ENCODE measurements at regions not wholly inside any gene's neighbourhood (a gene's known extent, or its start where the extent isn't known, plus 50 kb on each side); places are given as distances from the start of the nearest gene placed in this dataset.

DNA sequence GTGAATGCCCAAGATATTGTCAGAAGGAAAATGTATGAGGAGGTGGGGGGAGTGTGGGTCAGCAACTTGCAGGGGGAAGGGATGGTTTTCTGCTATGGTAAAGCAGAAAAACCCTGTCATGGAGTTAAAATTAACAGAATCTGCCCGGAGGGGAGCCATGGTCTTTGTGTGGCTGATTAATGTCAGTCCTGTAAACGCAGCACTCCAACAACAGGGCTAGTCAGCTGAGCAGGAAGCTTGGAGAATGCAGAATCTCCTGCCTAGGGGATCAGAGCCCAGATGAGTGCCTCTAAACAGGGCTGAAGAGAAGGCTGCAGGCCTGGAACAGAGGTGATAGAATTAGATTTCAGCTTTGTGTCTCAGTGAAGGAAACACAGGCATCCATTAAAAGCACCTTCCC is 140.9 kb upstream of the MTNR1B start:
- POLR2A ChIA-PET: no interaction called here
- H3K4me3 ChIP-seq (ENCODE audit: low read depth, low read length): no peak overlapping the region
- CTCF ChIA-PET: no interaction called here
- DNase-seq (ENCODE audit: low read depth, low spot score): no peak
- TF ChIP-seq CTCF (IDR thresholded peaks at IDR 0.05; ENCODE audit: insufficient read depth, low read length, missing control alignments): no peak

- H3K4me3 ChIP-seq (ENCODE audit: low read depth, low read length): no peak overlapping the region
- POLR2A ChIA-PET: no interaction called here
- no peak for DNase-seq (ENCODE audit: low read depth, low spot score)
- TF ChIP-seq CTCF (IDR thresholded peaks at IDR 0.05; ENCODE audit: insufficient read depth, low read length, missing control alignments): no peak
- CTCF ChIA-PET: no interaction called here
Measured at GRCh38 chr11:92829121-92829520, 140.3 kb upstream of the MTNR1B start.

DNA sequence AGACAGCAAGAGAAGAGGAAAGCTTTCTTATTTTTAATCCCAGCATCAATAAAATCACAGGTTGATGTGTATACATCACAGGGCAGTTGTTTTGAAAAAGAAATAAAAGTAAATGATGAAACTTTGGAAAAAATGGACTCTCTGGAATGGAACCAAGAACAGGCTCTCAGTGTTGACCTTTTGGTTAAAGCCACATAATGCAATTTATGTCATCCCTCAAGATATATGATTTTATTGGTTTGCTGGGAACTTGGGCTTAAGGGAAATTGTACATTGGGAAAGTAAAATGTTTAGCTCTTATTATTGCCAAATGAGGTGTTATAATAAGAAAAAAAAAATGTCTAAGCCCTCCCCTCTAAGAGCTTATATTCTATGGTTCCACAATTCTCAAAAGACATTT is 139.8 kb upstream of the MTNR1B start:
- no peak for TF ChIP-seq CTCF (IDR thresholded peaks at IDR 0.05; ENCODE audit: insufficient read depth, low read length, missing control alignments)
- no peak for DNase-seq (ENCODE audit: low read depth, low spot score)
- no peak overlapping the region for H3K4me3 ChIP-seq (ENCODE audit: low read depth, low read length)
- POLR2A ChIA-PET: no interaction called here
- CTCF ChIA-PET: no interaction called here

- no peak for DNase-seq (ENCODE audit: low read depth, low spot score)
- POLR2A ChIA-PET: no interaction called here
- TF ChIP-seq CTCF (IDR thresholded peaks at IDR 0.05; ENCODE audit: insufficient read depth, low read length, missing control alignments): no peak
- no peak overlapping the region for H3K4me3 ChIP-seq (ENCODE audit: low read depth, low read length)
- CTCF ChIA-PET: no interaction called here
Measured at GRCh38 chr11:92830377-92831155, 138.9 kb upstream of the MTNR1B start.

GRCh38 chr11:92834296-92835020 is 135.0 kb upstream of the MTNR1B start:
- ChIA-PET CTCF (no interaction called here), POLR2A (no interaction called here)
- H3K4me3 ChIP-seq (ENCODE audit: low read depth, low read length): no peak overlapping the region
- no peak for DNase-seq (ENCODE audit: low read depth, low spot score)
- TF ChIP-seq CTCF (IDR thresholded peaks at IDR 0.05; ENCODE audit: insufficient read depth, low read length, missing control alignments): no peak

DNA sequence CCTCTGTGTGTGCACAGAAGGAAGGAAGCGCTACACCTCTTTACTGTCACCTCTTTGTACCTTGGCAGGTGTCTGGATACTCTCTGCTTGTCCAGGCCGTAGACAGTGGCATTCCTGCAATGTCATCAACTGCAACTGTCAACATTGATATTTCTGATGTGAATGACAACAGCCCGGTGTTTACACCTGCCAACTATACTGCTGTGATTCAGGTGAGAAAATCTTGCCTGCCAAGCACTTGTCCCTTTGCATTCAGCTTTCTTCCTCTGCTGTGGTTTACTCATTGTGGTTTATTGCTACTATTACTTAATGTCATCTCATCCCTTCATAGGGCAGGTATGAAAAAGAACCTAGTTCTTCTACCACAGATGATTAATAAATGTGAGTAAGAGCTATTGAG is 131.9 kb upstream of the MTNR1B start:
- DNase-seq (ENCODE audit: low read depth, low spot score): no peak
- ChIA-PET CTCF (no interaction called here), POLR2A (no interaction called here)
- no peak overlapping the region for H3K4me3 ChIP-seq (ENCODE audit: low read depth, low read length)
- TF ChIP-seq CTCF (IDR thresholded peaks at IDR 0.05; ENCODE audit: insufficient read depth, low read length, missing control alignments): no peak

Data from AG04449 (cell line).